ENCODE measurements at regions not wholly inside any gene's neighbourhood (a gene's known extent, or its start where the extent isn't known, plus 50 kb on each side); places are given as distances from the start of the nearest gene placed in this dataset.

- TF ChIP-seq ZBTB40 (IDR thresholded peaks at IDR 0.05) (no peak), ZBTB40 (CRISPR knock-in tag; IDR thresholded peaks at IDR 0.05) (no peak), ZNF318 (IDR thresholded peaks at IDR 0.05; ENCODE audit: borderline replicate concordance in 1 of 2, low read depth in 1 of 2) (no peak), E2F6 (IDR thresholded peaks at IDR 0.05; ENCODE audit: borderline replicate concordance in 1 of 2, extremely low read depth in 1 of 2, insufficient read depth in 1 of 2, insufficient read length in 1 of 2, low read depth in 1 of 2, low read length in 1 of 2, poor library complexity in 1 of 2, severe bottlenecking in 1 of 2) (no peak), EGR1 (conservative IDR thresholded peaks at IDR 0.05) (no peak), SPI1 (IDR thresholded peaks at IDR 0.05; ENCODE audit: borderline replicate concordance, low read depth, low read length) (peak; percentile 24; the same call in 1 of the 2 replicates), TARDBP (IDR thresholded peaks at IDR 0.05) (peak; percentile 84; the same call in 1 of the 2 replicates)
Observed at GRCh38 chr10:44788147-44789129, 122.7 kb upstream of the TMEM72 start (continued).

All from K562 (cell line).